ENCODE measurements at regions not wholly inside any gene's neighbourhood (a gene's known extent, or its start where the extent isn't known, plus 50 kb on each side); places are given as distances from the start of the nearest gene placed in this dataset.

- no peak overlapping the region for H3K27ac ChIP-seq (ENCODE audit: low read length)
These were observed 220.0 kb downstream of the CLIC5 start for GRCh38 chr6:45795678-45796077.

GRCh38 chr6:45794465-45794864 is 221.2 kb downstream of the CLIC5 start:
- no peaks in the 10 kb centered on the region for H3K9me3 ChIP-seq (ENCODE audit: low read length)
- no peaks in the 10 kb centered on the region for H4K20me1 ChIP-seq (ENCODE audit: insufficient read depth)
- no peaks in the 10 kb centered on the region for H3F3A ChIP-seq (ENCODE audit: insufficient read depth, low read length, poor library complexity, severe bottlenecking)
- H3K27ac ChIP-seq (ENCODE audit: low read length), result no peak overlapping the region
- H3K9me2 ChIP-seq (ENCODE audit: insufficient read depth, low read length), result no peaks in the 10 kb centered on the region
- H3K9ac ChIP-seq (ENCODE audit: low read length), result no peak overlapping the region
- H3K4me3 ChIP-seq (ENCODE audit: low read length), result no peak overlapping the region
- H2AFZ ChIP-seq (ENCODE audit: low read depth, low read length), result no peak overlapping the region
- no peaks in the 10 kb centered on the region for H3K27me3 ChIP-seq (ENCODE audit: insufficient read depth, low read depth, low read length)
- no peak overlapping the region for H3K4me2 ChIP-seq (ENCODE audit: low read length)
- no peaks in the 10 kb centered on the region for H3K79me2 ChIP-seq (replicated peaks; ENCODE audit: insufficient read depth, low read length)
- no peaks in the 10 kb centered on the region for H3K36me3 ChIP-seq (ENCODE audit: insufficient read depth, low read length)
- TF ChIP-seq SMC3 (conservative IDR thresholded peaks at IDR 0.05; ENCODE audit: poor library complexity) (no peak), MXI1 (conservative IDR thresholded peaks at IDR 0.05; ENCODE audit: poor library complexity, severe bottlenecking) (no peak), EP300 (conservative IDR thresholded peaks at IDR 0.05; ENCODE audit: poor library complexity, severe bottlenecking) (no peak), POLR2AphosphoS5 (IDR thresholded peaks at IDR 0.05) (no peak), TAF1 (IDR thresholded peaks at IDR 0.05; ENCODE audit: low read depth) (no peak), REST (IDR thresholded peaks at IDR 0.05; ENCODE audit: borderline replicate concordance) (no peak), CTCF (IDR thresholded peaks at IDR 0.05; ENCODE audit: poor library complexity, severe bottlenecking) (no peak), EZH2 (IDR thresholded peaks at IDR 0.05; ENCODE audit: borderline replicate concordance, insufficient read depth, low read length, poor library complexity, severe bottlenecking) (no peak), RAD21 (conservative IDR thresholded peaks at IDR 0.05) (no peak)

More at GRCh38 chr6:45795678-45796077, 220.0 kb downstream of the CLIC5 start:
- no peak overlapping the region for H2AFZ ChIP-seq (ENCODE audit: low read depth, low read length)
- H3K4me2 ChIP-seq (ENCODE audit: low read length), result no peak overlapping the region
- H4K20me1 ChIP-seq (ENCODE audit: insufficient read depth), result no peaks in the 10 kb centered on the region
- H3K27me3 ChIP-seq (ENCODE audit: insufficient read depth, low read depth, low read length), result no peaks in the 10 kb centered on the region
- H3K79me2 ChIP-seq (replicated peaks; ENCODE audit: insufficient read depth, low read length), result no peaks in the 10 kb centered on the region
- H3K36me3 ChIP-seq (ENCODE audit: insufficient read depth, low read length), result no peaks in the 10 kb centered on the region
- no peaks in the 10 kb centered on the region for H3K9me2 ChIP-seq (ENCODE audit: insufficient read depth, low read length)
- no peak overlapping the region for H3K4me3 ChIP-seq (ENCODE audit: low read length)
- H3K9me3 ChIP-seq (ENCODE audit: low read length), result no peaks in the 10 kb centered on the region
- TF ChIP-seq RAD21 (conservative IDR thresholded peaks at IDR 0.05), result no peak
- TF ChIP-seq TAF1 (IDR thresholded peaks at IDR 0.05; ENCODE audit: low read depth), result no peak
- TF ChIP-seq POLR2AphosphoS5 (IDR thresholded peaks at IDR 0.05), result no peak
- TF ChIP-seq REST (IDR thresholded peaks at IDR 0.05; ENCODE audit: borderline replicate concordance), result no peak
- H3K9ac ChIP-seq (ENCODE audit: low read length), result no peak overlapping the region
- H3F3A ChIP-seq (ENCODE audit: insufficient read depth, low read length, poor library complexity, severe bottlenecking), result no peaks in the 10 kb centered on the region
